ENCODE measurements at regions not wholly inside any gene's neighbourhood (a gene's known extent, or its start where the extent isn't known, plus 50 kb on each side); places are given as distances from the start of the nearest gene placed in this dataset.

GRCh38 chr10:105872665-105873064 is 1231.6 kb downstream of the SORCS3 start:
- TF ChIP-seq POLR2AphosphoS5 (IDR thresholded peaks at IDR 0.05; ENCODE audit: low read depth) (no peak), CTCF (conservative IDR thresholded peaks at IDR 0.05; ENCODE audit: low read depth in 2 of 2) (no peak), STAT1 (IDR thresholded peaks at IDR 0.05; ENCODE audit: unreplicated experiment) (no peak), EZH2 (IDR thresholded peaks at IDR 0.05; ENCODE audit: low read depth, unreplicated experiment) (no peak), JUNB (IDR thresholded peaks at IDR 0.05; ENCODE audit: unreplicated experiment) (no peak), CREB1 (CRISPR knock-in tag; IDR thresholded peaks at IDR 0.05; ENCODE audit: low read depth) (no peak), REST (IDR thresholded peaks at IDR 0.05; ENCODE audit: unreplicated experiment) (no peak), EZH2phosphoT487 (IDR thresholded peaks at IDR 0.05; ENCODE audit: unreplicated experiment) (no peak), NANOG (IDR thresholded peaks at IDR 0.05; ENCODE audit: borderline replicate concordance) (no peak)

All from GM23338 (cell line).